Esophagus muscularis mucosa (tissue), 3 donors: ENCODE measurements at regions not wholly inside any gene's neighbourhood (a gene's known extent, or its start where the extent isn't known, plus 50 kb on each side); places are given as distances from the start of the nearest gene placed in this dataset.

Source experiments
- CTCF ChIP-seq, 3 experiments: fragments of 200-600 bp in 2 of 3; fragments of 450-650 bp in 1 of 3; sonication (generic) in 2 of 3; IDR thresholded peaks; one replicate each; pipeline ENCODE4 v1.5.1; 2017 to 2019; ENCODE audit warnings: antibody characterized with exemption in 3 of 3, mild to moderate bottlenecking in 2 of 3, moderate library complexity in 1 of 3
- POLR2A ChIP-seq: fragments of 450-650 bp; IDR thresholded peaks from one replicate; pipeline ENCODE4 v1.6.1; 2017; ENCODE audit warnings: antibody characterized with exemption, moderate library complexity, mild to moderate bottlenecking, low read depth

- TF ChIP-seq CTCF (IDR thresholded peaks at IDR 0.05) (no peak), POLR2A (no peak)
These were observed 100.7 kb upstream of the PGRMC2 start for GRCh38 chr4:128388352-128388630.
